CD8-positive, alpha-beta memory T cell (primary cell): ENCODE measurements at regions not wholly inside any gene's neighbourhood (a gene's known extent, or its start where the extent isn't known, plus 50 kb on each side); places are given as distances from the start of the nearest gene placed in this dataset.

Experiments used
- CTCF ChIA-PET: fragments of 350-600 bp; sonication (Branson Sonifier 250); formaldehyde crosslinking; loops from one replicate; lab custom pipeline; 2021; ENCODE audit warnings: antibody characterized with exemption; lab: Charles Lee
- POLR2A ChIA-PET: fragments of 350-600 bp; sonication (Branson Sonifier 250); formaldehyde crosslinking; loops from one replicate; lab custom pipeline; 2021; ENCODE audit warnings: antibody characterized with exemption; lab: Charles Lee
- DNase-seq, 5 donors: peaks; one replicate each; pipeline versions ENCODE4 v3.0.0 to v3.0.0-alpha.2; 2020 to 2022; ENCODE audit warnings: mixed read lengths in 1 of 5
- H3K27ac ChIP-seq: one replicate; pipeline ENCODE4 v1.7.0; 2013; ENCODE audit warnings: low read depth, mild to moderate bottlenecking, low read length, moderate library complexity
- H3K27me3 ChIP-seq: 2 replicates; pipeline ENCODE4 v1.7.0; 2013; ENCODE audit warnings: low read length, mild to moderate bottlenecking; ENCODE audit not compliant: insufficient read depth, poor library complexity, severe bottlenecking
- H3K36me3 ChIP-seq: 2 replicates; pipeline ENCODE4 v1.7.0; 2013; ENCODE audit warnings: mild to moderate bottlenecking, low read length, moderate library complexity; ENCODE audit not compliant: insufficient read depth
- H3K4me1 ChIP-seq: 2 replicates; pipeline ENCODE4 v1.7.0; 2013; ENCODE audit warnings: mild to moderate bottlenecking, low read length, moderate library complexity; ENCODE audit not compliant: insufficient read depth
- H3K4me3 ChIP-seq: 2 replicates; pipeline ENCODE4 v1.7.0; 2013; ENCODE audit warnings: mild to moderate bottlenecking, low read length
- H3K9me3 ChIP-seq: 2 replicates; pipeline ENCODE4 v1.7.0; 2013; ENCODE audit warnings: mild to moderate bottlenecking, low read length
- H3K27ac Mint-ChIP-seq, 8 donors: one replicate each; pipeline ENCODE4 v1.8.0; 2020 to 2021; ENCODE audit warnings: mixed read lengths in 8 of 8, mild to moderate bottlenecking in 6 of 8, inconsistent platforms in 3 of 8, moderate library complexity in 3 of 8
- H3K27me3 Mint-ChIP-seq, 2 donors: one replicate each; pipeline ENCODE4 v1.8.0; 2020 to 2021; ENCODE audit warnings: mixed read lengths in 2 of 2, mild to moderate bottlenecking in 1 of 2, moderate library complexity in 1 of 2
- H3K36me3 Mint-ChIP-seq, 3 donors: one replicate each; pipeline ENCODE4 v1.8.0; 2020 to 2021; ENCODE audit warnings: mixed read lengths in 3 of 3, inconsistent platforms in 1 of 3, mild to moderate bottlenecking in 1 of 3
- H3K4me1 Mint-ChIP-seq, 3 donors: one replicate each; pipeline ENCODE4 v1.8.0; 2020 to 2021; ENCODE audit warnings: mixed read lengths in 3 of 3, inconsistent platforms in 1 of 3, mild to moderate bottlenecking in 1 of 3
- H3K4me3 Mint-ChIP-seq, 7 donors: one replicate each; pipeline ENCODE4 v1.8.0; 2020 to 2021; ENCODE audit warnings: mixed read lengths in 7 of 7, mild to moderate bottlenecking in 6 of 7, moderate library complexity in 4 of 7, inconsistent platforms in 2 of 7
- H3K9me3 Mint-ChIP-seq, 5 donors: one replicate each; pipeline ENCODE4 v1.8.0; 2020 to 2022; ENCODE audit warnings: mixed read lengths in 5 of 5, mild to moderate bottlenecking in 3 of 5, moderate library complexity in 2 of 5, inconsistent platforms in 1 of 5

DNA sequence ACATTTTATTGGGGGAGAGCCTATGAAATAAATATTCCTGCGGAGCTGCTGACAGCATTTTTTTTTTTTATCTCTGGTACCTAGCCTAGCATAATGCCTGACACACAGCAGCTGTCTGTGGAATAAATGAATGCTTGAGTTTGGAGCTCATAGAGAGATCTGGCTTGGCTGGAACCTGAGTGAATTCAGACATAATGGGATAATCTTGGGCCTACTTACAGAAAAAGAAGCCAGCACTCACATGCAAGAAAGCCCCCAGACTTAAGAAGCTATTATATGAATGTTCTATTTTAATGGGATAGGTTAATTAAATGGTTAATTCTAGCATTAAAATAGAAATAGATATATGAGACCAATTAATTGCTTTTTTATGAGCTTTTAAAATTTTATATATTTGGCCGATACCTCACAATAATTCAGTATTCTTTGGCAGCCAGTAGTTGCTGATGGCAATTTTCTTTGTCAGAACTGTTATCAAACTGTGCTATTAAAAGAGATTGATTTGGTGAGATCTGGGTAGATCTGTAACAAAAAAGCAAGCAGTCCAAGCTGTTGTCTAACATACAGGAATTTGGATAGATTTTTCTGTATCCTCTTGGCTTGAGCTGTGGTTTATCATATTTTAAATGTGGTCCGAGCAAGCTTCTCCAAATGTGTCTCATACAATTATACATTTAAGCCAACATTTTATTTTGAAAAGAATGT is 654.2 kb downstream of the PCDH7 start:
- Histone ChIP-seq H3K4me1 (no peaks in the 10 kb centered on the region), H3K9me3 (no peaks in the 10 kb centered on the region), H3K27me3 (no peaks in the 10 kb centered on the region), H3K36me3 (no peaks in the 10 kb centered on the region), H3K4me3 (no peak overlapping the region), H3K27ac (no peak overlapping the region)
- ChIA-PET CTCF (no interaction called here), POLR2A (no interaction called here)
- Mint-ChIP-seq H3K27me3 (no peaks in the 10 kb centered on the region), H3K4me1 (no peaks in the 10 kb centered on the region), H3K27ac (no peak overlapping the region), H3K36me3 (no peaks in the 10 kb centered on the region), H3K4me3 (no peak overlapping the region), H3K9me3 (peaks cover 2 to 9% (median 9%) of the 10 kb centered on the region in 5 donors)
- DNase-seq = no peak

DNA sequence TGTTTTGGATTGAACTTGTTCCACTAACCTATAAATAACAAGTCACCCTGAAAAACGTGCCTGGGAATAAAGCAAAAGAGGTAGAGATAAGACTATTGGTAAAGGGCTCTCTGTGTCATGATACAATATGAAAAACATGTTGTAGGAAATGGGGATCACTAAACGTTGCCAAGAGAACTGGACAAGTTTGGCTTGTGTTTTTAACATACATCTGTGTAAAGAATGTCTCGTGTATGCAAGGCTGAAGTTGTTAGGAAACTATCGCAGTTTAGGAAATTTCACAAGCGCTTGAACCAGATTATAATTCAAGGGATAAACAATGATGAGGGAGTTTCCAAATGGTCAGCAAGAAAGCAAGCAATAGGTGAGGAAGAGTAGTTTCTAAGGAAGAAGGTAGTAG is 655.8 kb downstream of the PCDH7 start:
- Mint-ChIP-seq H3K36me3 (no peaks in the 10 kb centered on the region), H3K27me3 (no peaks in the 10 kb centered on the region), H3K4me3 (no peak overlapping the region), H3K4me1 (no peaks in the 10 kb centered on the region), H3K27ac (peak overlapping the region in 1 of 8 donors; percentile 4), H3K9me3 (peaks cover 0 to 15% (median 9%) of the 10 kb centered on the region in 5 donors)
- Histone ChIP-seq H3K36me3 (no peaks in the 10 kb centered on the region), H3K4me3 (no peak overlapping the region), H3K27ac (no peak overlapping the region), H3K9me3 (no peaks in the 10 kb centered on the region), H3K4me1 (no peaks in the 10 kb centered on the region), H3K27me3 (no peaks in the 10 kb centered on the region)
- ChIA-PET CTCF (no interaction called here), POLR2A (no interaction called here)
- DNase-seq = no peak

DNA sequence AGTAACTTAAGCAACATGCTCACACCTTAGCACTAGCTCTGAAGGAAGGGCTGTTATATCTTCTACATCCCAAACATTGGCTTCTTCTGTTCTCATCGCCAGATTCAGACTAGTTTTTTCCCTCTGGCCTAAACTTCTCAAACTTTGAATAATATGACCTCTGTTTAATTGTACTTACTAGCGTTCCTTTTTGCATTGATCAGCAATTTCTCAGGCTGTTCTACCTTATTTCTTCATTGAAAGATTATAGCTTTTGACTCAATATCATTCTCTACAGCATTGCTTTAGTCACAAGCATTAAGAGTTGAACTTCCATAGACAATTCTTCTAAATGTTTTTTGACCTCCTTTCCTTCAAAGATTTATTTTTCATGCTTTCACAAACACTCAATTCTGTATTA is 659.2 kb downstream of the PCDH7 start:
- Histone ChIP-seq H3K36me3 (no peaks in the 10 kb centered on the region), H3K27ac (no peak overlapping the region), H3K4me1 (no peaks in the 10 kb centered on the region), H3K4me3 (no peak overlapping the region), H3K9me3 (no peaks in the 10 kb centered on the region), H3K27me3 (no peaks in the 10 kb centered on the region)
- Mint-ChIP-seq H3K27ac (no peak overlapping the region), H3K36me3 (no peaks in the 10 kb centered on the region), H3K4me3 (no peak overlapping the region), H3K4me1 (no peaks in the 10 kb centered on the region), H3K27me3 (no peaks in the 10 kb centered on the region), H3K9me3 (peaks cover 4 to 12% (median 7%) of the 10 kb centered on the region in 5 donors)
- no peak for DNase-seq
- CTCF ChIA-PET = no interaction called here
- POLR2A ChIA-PET = no interaction called here

DNA sequence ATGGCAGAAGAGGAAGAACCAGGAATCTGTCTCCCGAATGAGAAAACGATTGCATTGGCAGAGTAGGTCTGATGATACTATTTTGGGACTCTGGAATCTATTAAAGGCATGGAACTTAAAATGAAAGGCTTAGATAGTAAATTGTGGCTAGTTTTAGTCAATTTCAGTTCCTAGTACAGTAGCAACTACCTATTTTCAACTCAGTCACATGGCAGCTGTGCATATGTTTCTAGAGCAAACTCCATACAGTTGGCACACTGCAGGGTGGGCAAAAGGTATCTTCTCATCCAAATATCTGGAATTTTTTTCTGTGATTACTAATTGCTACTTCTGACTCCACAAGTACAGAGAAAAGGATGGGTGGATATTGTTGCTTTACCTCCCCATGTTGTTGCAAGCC is 663.6 kb downstream of the PCDH7 start:
- Mint-ChIP-seq H3K4me3 (no peak overlapping the region), H3K9me3 (peaks cover 4 to 11% (median 8%) of the 10 kb centered on the region in 5 donors), H3K36me3 (no peaks in the 10 kb centered on the region)

DNA sequence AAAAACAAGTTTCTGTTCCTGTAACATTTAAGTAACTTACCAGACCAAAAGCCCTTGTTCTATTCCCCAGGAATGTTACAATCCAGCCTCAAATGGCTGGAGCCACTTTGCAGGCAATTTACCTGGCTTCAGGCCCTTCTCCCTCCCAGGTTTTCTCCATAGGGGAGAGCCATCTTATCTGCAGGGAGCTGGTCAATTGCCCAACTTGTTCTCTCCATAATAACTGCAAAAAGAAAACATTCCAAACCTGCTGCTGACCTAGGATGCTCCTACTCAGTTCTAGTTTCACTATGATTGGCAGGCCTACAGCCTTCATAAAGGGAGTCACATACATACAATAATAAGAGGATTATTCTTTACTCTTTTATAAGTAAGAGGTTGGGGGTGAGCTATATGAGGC is 670.7 kb downstream of the PCDH7 start:
- no peak for DNase-seq
- Histone ChIP-seq H3K4me3 (no peak overlapping the region), H3K27me3 (no peaks in the 10 kb centered on the region), H3K9me3 (no peaks in the 10 kb centered on the region), H3K4me1 (no peaks in the 10 kb centered on the region), H3K27ac (no peak overlapping the region), H3K36me3 (no peaks in the 10 kb centered on the region)
- no peaks in the 10 kb centered on the region for H3K27me3 Mint-ChIP-seq
- no peaks in the 10 kb centered on the region for H3K4me1 Mint-ChIP-seq
- H3K36me3 Mint-ChIP-seq = no peaks in the 10 kb centered on the region
- ChIA-PET CTCF (no interaction called here), POLR2A (no interaction called here)
- no peak overlapping the region for H3K27ac Mint-ChIP-seq
- H3K4me3 Mint-ChIP-seq = no peak overlapping the region
- H3K9me3 Mint-ChIP-seq = peaks cover 1 to 15% (median 8%) of the 10 kb centered on the region in 5 donors

More for the DNA sequence above, 663.6 kb downstream of the PCDH7 start:
- H3K4me1 Mint-ChIP-seq = no peaks in the 10 kb centered on the region
- POLR2A ChIA-PET = no interaction called here
- Histone ChIP-seq H3K4me1 (no peaks in the 10 kb centered on the region), H3K27ac (no peak overlapping the region), H3K4me3 (no peak overlapping the region), H3K36me3 (no peaks in the 10 kb centered on the region), H3K9me3 (no peaks in the 10 kb centered on the region), H3K27me3 (no peaks in the 10 kb centered on the region)
- DNase-seq = no peak
- no peaks in the 10 kb centered on the region for H3K27me3 Mint-ChIP-seq
- CTCF ChIA-PET = no interaction called here
- H3K27ac Mint-ChIP-seq = no peak overlapping the region

DNA sequence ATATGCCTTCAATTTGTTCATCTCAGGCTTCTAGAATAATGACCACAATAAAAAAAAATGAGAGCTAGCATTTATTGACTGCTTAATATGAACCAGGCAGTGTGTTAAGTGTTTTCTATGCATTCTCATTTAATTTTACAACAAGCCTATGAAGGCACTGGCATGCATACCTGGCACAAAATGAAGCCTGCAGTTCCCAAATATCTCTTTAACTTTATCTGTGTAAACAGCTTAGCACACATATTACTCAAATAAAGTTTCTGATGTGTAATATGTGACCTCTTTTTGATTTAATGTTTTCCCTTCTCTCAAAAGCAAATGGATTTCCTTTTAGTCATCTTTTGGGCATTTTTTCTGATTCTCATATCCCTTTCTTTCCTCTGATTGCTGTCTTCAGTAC is 671.8 kb downstream of the PCDH7 start:
- H3K9me3 Mint-ChIP-seq = peaks cover 1 to 12% (median 6%) of the 10 kb centered on the region in 5 donors
- H3K4me3 ChIP-seq = no peak overlapping the region
- CTCF ChIA-PET = no interaction called here

DNA sequence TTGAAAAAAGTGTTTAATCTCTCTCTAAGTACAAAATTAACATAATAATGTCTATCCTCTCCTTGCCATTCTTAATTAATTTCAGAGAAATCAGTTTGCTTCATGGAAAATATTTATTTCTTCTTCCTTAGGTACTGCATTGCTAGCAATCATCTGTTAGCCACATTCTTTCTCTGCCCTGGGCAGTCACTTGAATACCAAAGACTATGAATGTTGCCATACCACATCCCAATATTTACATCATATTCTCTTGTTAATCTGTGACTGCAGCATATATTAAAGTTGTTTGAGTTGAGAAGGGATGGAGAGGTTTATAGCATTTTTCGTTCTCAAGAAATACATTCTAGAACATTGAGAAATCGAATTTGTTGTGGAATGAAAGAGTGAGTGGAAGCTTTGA is 672.8 kb downstream of the PCDH7 start:
- Histone ChIP-seq H3K4me1 (no peaks in the 10 kb centered on the region), H3K27me3 (no peaks in the 10 kb centered on the region), H3K4me3 (no peak overlapping the region), H3K9me3 (no peaks in the 10 kb centered on the region), H3K36me3 (no peaks in the 10 kb centered on the region), H3K27ac (no peak overlapping the region)
- POLR2A ChIA-PET = no interaction called here
- Mint-ChIP-seq H3K27me3 (no peaks in the 10 kb centered on the region), H3K4me3 (no peak overlapping the region), H3K4me1 (no peaks in the 10 kb centered on the region), H3K36me3 (no peaks in the 10 kb centered on the region), H3K9me3 (peaks cover 1 to 16% (median 6%) of the 10 kb centered on the region in 5 donors), H3K27ac (no peak overlapping the region)
- CTCF ChIA-PET = no interaction called here
- DNase-seq = no peak

More for the DNA sequence above, 671.8 kb downstream of the PCDH7 start:
- no peaks in the 10 kb centered on the region for H3K9me3 ChIP-seq
- no peak overlapping the region for H3K4me3 Mint-ChIP-seq
- H3K4me1 ChIP-seq = no peaks in the 10 kb centered on the region
- no peaks in the 10 kb centered on the region for H3K36me3 ChIP-seq
- no peaks in the 10 kb centered on the region for H3K36me3 Mint-ChIP-seq
- no peak overlapping the region for H3K27ac ChIP-seq
- H3K4me1 Mint-ChIP-seq = no peaks in the 10 kb centered on the region
- no peaks in the 10 kb centered on the region for H3K27me3 Mint-ChIP-seq
- no peaks in the 10 kb centered on the region for H3K27me3 ChIP-seq
- no peak overlapping the region for H3K27ac Mint-ChIP-seq
- POLR2A ChIA-PET = no interaction called here
- no peak for DNase-seq

DNA sequence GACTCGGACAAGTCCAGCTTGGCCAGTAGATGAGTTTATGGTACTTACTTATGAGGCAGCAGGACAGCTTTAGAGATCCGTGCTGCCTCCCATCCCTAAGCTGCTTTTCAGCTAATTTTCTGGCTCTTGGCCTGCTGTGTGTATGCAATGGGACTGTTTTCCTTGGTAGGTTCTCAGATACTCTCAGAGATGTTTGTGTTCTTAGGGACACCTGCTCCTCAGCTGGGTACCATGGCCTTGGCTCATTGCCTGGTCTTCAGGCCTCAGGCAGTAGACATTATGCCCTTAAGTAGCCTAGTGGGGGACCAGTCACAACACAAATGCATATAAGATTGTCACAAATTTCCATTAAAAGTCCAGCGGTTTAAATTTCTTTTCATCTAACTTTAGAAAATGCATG is 688.0 kb downstream of the PCDH7 start:
- no peaks in the 10 kb centered on the region for H3K4me1 ChIP-seq
- H3K36me3 Mint-ChIP-seq = no peaks in the 10 kb centered on the region
- H3K9me3 Mint-ChIP-seq = peaks cover under 1 to 22% (median 12%) of the 10 kb centered on the region in 5 donors
- POLR2A ChIA-PET = no interaction called here
- H3K4me3 ChIP-seq = no peak overlapping the region
- no peak overlapping the region for H3K27ac Mint-ChIP-seq
- H3K36me3 ChIP-seq = no peaks in the 10 kb centered on the region
- H3K9me3 ChIP-seq = peaks cover 4% of the 10 kb centered on the region
- no peak overlapping the region for H3K4me3 Mint-ChIP-seq
- no peak for DNase-seq
- CTCF ChIA-PET = no interaction called here
- H3K27ac ChIP-seq = no peak overlapping the region
- H3K27me3 Mint-ChIP-seq = no peaks in the 10 kb centered on the region
- no peaks in the 10 kb centered on the region for H3K4me1 Mint-ChIP-seq
- no peaks in the 10 kb centered on the region for H3K27me3 ChIP-seq
